Neural progenitor cell (in vitro differentiated cells): ENCODE measurements at regions not wholly inside any gene's neighbourhood (a gene's known extent, or its start where the extent isn't known, plus 50 kb on each side); places are given as distances from the start of the nearest gene placed in this dataset.

Experiments
- DNase-seq: peaks from one replicate; pipeline ENCODE4 v3.0.0-alpha.2; 2016; ENCODE audit warnings: low spot score
- H2AFZ ChIP-seq: fragments of 200-600 bp; sonication (generic); replicated peaks from 2 replicates; pipeline ENCODE4 v1.6.1; 2016; ENCODE audit warnings: antibody characterized with exemption
- H3F3A ChIP-seq: fragments of 200-600 bp; sonication (generic); 2 replicates; pipeline ENCODE4 v1.6.1; 2016; ENCODE audit warnings: antibody characterized with exemption, low read depth
- H3K27ac ChIP-seq: fragments of 200-600 bp; sonication (generic); 2 replicates; pipeline ENCODE4 v1.5.1; 2016; ENCODE audit warnings: mild to moderate bottlenecking
- H3K27me3 ChIP-seq: fragments of 200-600 bp; sonication (generic); 2 replicates; pipeline ENCODE4 v1.6.1; 2016; ENCODE audit warnings: mild to moderate bottlenecking, moderate library complexity
- H3K36me3 ChIP-seq: fragments of 200-600 bp; sonication (generic); 2 replicates; pipeline ENCODE4 v1.5.1; 2016
- H3K4me1 ChIP-seq: fragments of 200-600 bp; sonication (generic); 2 replicates; pipeline ENCODE4 v1.6.1; 2016; ENCODE audit warnings: mixed run types
- H3K4me2 ChIP-seq: fragments of 200-600 bp; sonication (generic); 2 replicates; pipeline ENCODE4 v1.6.1; 2016
- H3K4me3 ChIP-seq: fragments of 200-600 bp; sonication (generic); 2 replicates; pipeline ENCODE4 v1.5.1; 2016
- H3K79me2 ChIP-seq: fragments of 200-600 bp; sonication (generic); 2 replicates; pipeline ENCODE4 v1.6.1; 2016; ENCODE audit warnings: low read depth
- H3K9ac ChIP-seq: fragments of 200-600 bp; sonication (generic); 2 replicates; pipeline ENCODE4 v1.6.1; 2016
- H3K9me3 ChIP-seq: fragments of 200-600 bp; sonication (generic); 2 replicates; pipeline ENCODE4 v1.5.1; 2016; ENCODE audit warnings: low read depth
- H4K20me1 ChIP-seq: fragments of 200-600 bp; sonication (generic); 2 replicates; pipeline ENCODE4 v1.6.1; 2016; ENCODE audit warnings: low read depth
- H3K27ac Mint-ChIP-seq: 3 replicates; pipeline ENCODE4 v1.8.0; 2021; ENCODE audit warnings: mixed read lengths
- H3K27me3 Mint-ChIP-seq: 2 replicates; pipeline ENCODE4 v1.8.0; 2022; ENCODE audit warnings: low read depth, mild to moderate bottlenecking, inconsistent platforms, moderate library complexity, mixed read lengths; ENCODE audit not compliant: insufficient read depth
- H3K36me3 Mint-ChIP-seq: 3 replicates; pipeline ENCODE4 v1.8.0; 2021; ENCODE audit warnings: mixed read lengths
- H3K4me1 Mint-ChIP-seq: 3 replicates; pipeline ENCODE4 v1.8.0; 2021; ENCODE audit warnings: mixed read lengths
- H3K4me3 Mint-ChIP-seq: 3 replicates; pipeline ENCODE4 v1.8.0; 2021; ENCODE audit warnings: mild to moderate bottlenecking, moderate library complexity, mixed read lengths
- H3K9me3 Mint-ChIP-seq: 3 replicates; pipeline ENCODE4 v1.8.0; 2020; ENCODE audit warnings: mixed read lengths
- EZH2 ChIP-seq: fragments of 200-600 bp; sonication (generic); IDR thresholded peaks from 2 replicates; pipeline ENCODE4 v1.6.1; 2017; ENCODE audit warnings: antibody characterized with exemption, mild to moderate bottlenecking, moderate library complexity
- EZH2phosphoT487 ChIP-seq: fragments of 200-600 bp; sonication (generic); IDR thresholded peaks from 2 replicates; pipeline ENCODE4 v1.6.1; 2017; ENCODE audit warnings: antibody characterized with exemption
- TF ChIP-seq, protein P1 (sequence below): fragments of 200-600 bp; sonication (generic); IDR thresholded peaks from 2 replicates; pipeline ENCODE4 v1.5.1; 2017; ENCODE audit warnings: antibody characterized with exemption, mild to moderate bottlenecking

DNA sequence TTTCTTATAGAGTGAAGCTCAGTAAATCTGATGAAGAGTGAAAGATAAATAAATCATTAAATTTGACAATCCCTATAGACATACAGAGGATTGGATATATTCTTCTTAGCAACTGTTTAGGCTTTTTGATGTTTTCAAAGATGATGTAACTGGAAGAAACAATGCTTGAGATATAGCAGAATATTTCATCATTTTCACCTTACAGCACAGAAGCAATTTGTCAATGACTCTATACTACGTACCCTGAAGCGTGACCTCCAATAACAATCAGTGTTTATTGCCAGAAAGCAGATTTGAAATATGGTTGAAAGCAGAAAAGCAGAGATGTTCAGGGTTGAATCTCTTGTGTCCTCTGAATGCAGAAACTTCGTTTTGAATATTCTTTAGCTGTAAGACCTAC, 228.4 kb downstream of the DTHD1 start:
- Histone ChIP-seq H2AFZ (no peak overlapping the region), H3K9ac (no peak overlapping the region), H3K27me3 (no peaks in the 10 kb centered on the region), H3K79me2 (no peaks in the 10 kb centered on the region), H3K27ac (no peak overlapping the region), H3K4me1 (no peaks in the 10 kb centered on the region), H3K36me3 (no peaks in the 10 kb centered on the region), H3K4me3 (no peak overlapping the region), H3K9me3 (no peaks in the 10 kb centered on the region), H4K20me1 (no peaks in the 10 kb centered on the region), H3K4me2 (no peak overlapping the region), H3F3A (no peaks in the 10 kb centered on the region)
- TF ChIP-seq EZH2 (no peak), EZH2phosphoT487 (no peak)
- TF ChIP-seq, protein P1, sequence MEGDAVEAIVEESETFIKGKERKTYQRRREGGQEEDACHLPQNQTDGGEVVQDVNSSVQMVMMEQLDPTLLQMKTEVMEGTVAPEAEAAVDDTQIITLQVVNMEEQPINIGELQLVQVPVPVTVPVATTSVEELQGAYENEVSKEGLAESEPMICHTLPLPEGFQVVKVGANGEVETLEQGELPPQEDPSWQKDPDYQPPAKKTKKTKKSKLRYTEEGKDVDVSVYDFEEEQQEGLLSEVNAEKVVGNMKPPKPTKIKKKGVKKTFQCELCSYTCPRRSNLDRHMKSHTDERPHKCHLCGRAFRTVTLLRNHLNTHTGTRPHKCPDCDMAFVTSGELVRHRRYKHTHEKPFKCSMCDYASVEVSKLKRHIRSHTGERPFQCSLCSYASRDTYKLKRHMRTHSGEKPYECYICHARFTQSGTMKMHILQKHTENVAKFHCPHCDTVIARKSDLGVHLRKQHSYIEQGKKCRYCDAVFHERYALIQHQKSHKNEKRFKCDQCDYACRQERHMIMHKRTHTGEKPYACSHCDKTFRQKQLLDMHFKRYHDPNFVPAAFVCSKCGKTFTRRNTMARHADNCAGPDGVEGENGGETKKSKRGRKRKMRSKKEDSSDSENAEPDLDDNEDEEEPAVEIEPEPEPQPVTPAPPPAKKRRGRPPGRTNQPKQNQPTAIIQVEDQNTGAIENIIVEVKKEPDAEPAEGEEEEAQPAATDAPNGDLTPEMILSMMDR: no peak
- no peak for DNase-seq
- no peaks in the 10 kb centered on the region for H3K9me3 Mint-ChIP-seq
- H3K27me3 Mint-ChIP-seq: no peaks in the 10 kb centered on the region
- no peaks in the 10 kb centered on the region for H3K4me1 Mint-ChIP-seq
- no peaks in the 10 kb centered on the region for H3K36me3 Mint-ChIP-seq
- no peak overlapping the region for H3K27ac Mint-ChIP-seq
- H3K4me3 Mint-ChIP-seq: no peak overlapping the region

DNA sequence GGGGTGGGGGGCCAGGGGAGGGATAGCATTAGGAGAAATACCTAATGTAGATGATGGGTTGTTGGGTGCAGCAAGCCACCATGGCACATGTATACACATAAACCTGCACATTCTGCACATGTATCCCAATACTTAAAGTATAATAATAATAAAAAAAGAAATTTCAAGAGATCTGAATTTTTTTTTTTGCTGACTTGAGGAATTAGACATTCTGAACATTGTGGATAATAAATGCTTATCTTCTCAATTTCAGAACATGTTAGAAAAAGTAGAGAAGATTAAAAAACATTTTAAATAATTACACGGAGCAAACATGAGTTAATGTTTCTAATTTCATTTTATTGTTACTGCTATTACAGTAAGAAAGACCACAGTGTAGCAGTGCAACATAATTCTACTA, 230.4 kb downstream of the DTHD1 start:
- no peak overlapping the region for H3K27ac Mint-ChIP-seq
- H4K20me1 ChIP-seq: no peaks in the 10 kb centered on the region
- no peak overlapping the region for H3K27ac ChIP-seq
- H3F3A ChIP-seq: no peaks in the 10 kb centered on the region
- H3K27me3 ChIP-seq: no peaks in the 10 kb centered on the region
- no peaks in the 10 kb centered on the region for H3K4me1 ChIP-seq
- H3K36me3 Mint-ChIP-seq: no peaks in the 10 kb centered on the region
- H3K9me3 ChIP-seq: no peaks in the 10 kb centered on the region
- no peak overlapping the region for H3K9ac ChIP-seq
- H3K9me3 Mint-ChIP-seq: no peaks in the 10 kb centered on the region
- no peaks in the 10 kb centered on the region for H3K4me1 Mint-ChIP-seq
- no peaks in the 10 kb centered on the region for H3K36me3 ChIP-seq
- H3K4me2 ChIP-seq: no peak overlapping the region
- H3K27me3 Mint-ChIP-seq: no peaks in the 10 kb centered on the region
- H2AFZ ChIP-seq: no peak overlapping the region
- TF ChIP-seq, protein P1: no peak
- no peak for TF ChIP-seq EZH2phosphoT487
- TF ChIP-seq EZH2: no peak
- H3K79me2 ChIP-seq: no peaks in the 10 kb centered on the region
- no peak overlapping the region for H3K4me3 Mint-ChIP-seq
- no peak for DNase-seq
- no peak overlapping the region for H3K4me3 ChIP-seq

DNA sequence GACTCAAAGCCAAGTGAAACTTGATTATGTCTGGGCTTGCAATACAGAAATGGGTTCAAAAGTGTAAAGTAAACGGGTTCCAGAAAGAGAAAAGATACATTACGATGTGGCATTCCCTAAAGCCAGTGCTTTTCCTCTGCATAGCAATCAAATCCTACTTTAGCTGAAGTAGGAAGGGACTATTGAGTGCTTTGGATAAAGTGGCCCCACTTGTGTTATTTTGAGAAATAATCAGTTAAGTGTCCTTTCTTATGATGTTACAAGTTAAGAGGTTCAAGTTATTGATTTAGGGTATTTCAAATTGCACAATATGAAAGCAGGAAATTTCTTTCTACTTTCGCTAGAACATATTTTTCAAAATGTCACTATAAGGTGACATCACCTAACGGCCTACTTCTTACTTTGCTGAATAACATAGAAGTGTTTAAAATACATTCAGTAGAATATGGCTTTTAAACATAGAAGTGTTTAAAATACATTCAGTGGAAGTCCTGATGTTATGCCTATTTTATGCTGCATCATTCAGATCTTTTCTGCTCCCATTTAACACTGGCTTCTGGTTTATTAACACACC, 235.2 kb downstream of the DTHD1 start:
- Mint-ChIP-seq H3K36me3 (no peaks in the 10 kb centered on the region), H3K27me3 (peaks cover 3% of the 10 kb centered on the region), H3K4me3 (no peak overlapping the region), H3K9me3 (peaks cover 2% of the 10 kb centered on the region), H3K4me1 (no peaks in the 10 kb centered on the region), H3K27ac (no peak overlapping the region)
- Histone ChIP-seq H3K27me3 (no peaks in the 10 kb centered on the region), H2AFZ (no peak overlapping the region), H3K9me3 (no peaks in the 10 kb centered on the region), H4K20me1 (no peaks in the 10 kb centered on the region), H3K4me3 (no peak overlapping the region), H3K79me2 (no peaks in the 10 kb centered on the region), H3K36me3 (no peaks in the 10 kb centered on the region), H3K27ac (no peak overlapping the region), H3K4me1 (no peaks in the 10 kb centered on the region), H3K4me2 (no peak overlapping the region), H3K9ac (no peak overlapping the region), H3F3A (no peaks in the 10 kb centered on the region)
- no peak for DNase-seq
- TF ChIP-seq, protein P1: no peak
- TF ChIP-seq EZH2phosphoT487: no peak
- no peak for TF ChIP-seq EZH2
